K562 (cell line): ENCODE measurements at regions not wholly inside any gene's neighbourhood (a gene's known extent, or its start where the extent isn't known, plus 50 kb on each side); places are given as distances from the start of the nearest gene placed in this dataset.

Experiments
- PRDM10 ChIP-seq: fragments of 450-650 bp; IDR thresholded peaks from 2 replicates; pipeline ENCODE4 v1.6.1; 2018; ENCODE audit not compliant: partially characterized antibody
- RBBP5 ChIP-seq: fragments of 200-600 bp; sonication (generic); IDR thresholded peaks from 2 replicates; pipeline ENCODE4 v1.6.1; 2012; ENCODE audit warnings: borderline replicate concordance, mild to moderate bottlenecking, low read length, control low read depth, inconsistent platforms; ENCODE audit not compliant: insufficient read depth, poor library complexity, severe bottlenecking
- SMAD2 ChIP-seq: fragments of 150-350 bp; IDR thresholded peaks from 2 replicates; pipeline ENCODE4 v1.6.1; 2014; ENCODE audit warnings: low read depth, mild to moderate bottlenecking, low read length
- TAF1 ChIP-seq: IDR thresholded peaks from 2 replicates; pipeline ENCODE4 v1.6.1; 2011; ENCODE audit warnings: mild to moderate bottlenecking, low read length, moderate library complexity; ENCODE audit not compliant: insufficient read depth, control insufficient read depth, severe bottlenecking; ENCODE audit errors: extremely low read depth

DNA sequence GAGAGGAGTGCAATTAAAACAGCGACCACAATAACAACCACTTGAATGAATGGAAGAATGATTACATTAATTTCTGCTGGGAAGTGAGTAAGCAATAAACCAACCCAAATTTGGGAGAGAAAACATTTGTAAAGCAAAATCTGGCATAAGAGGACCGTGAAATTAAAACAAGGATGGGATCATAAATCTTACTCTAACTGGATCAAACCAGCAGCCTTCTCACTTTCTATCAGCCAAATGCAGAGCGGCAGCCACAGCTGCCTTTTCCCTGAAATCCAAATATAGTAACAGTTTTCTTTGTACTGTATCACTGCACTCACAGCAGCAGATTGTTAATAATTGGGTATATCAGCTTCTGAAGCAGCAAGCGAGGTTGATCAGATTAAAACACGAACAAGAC lies 245.2 kb upstream of the REG3G start:
- TF ChIP-seq PRDM10 (no peak), TAF1 (no peak), RBBP5 (no peak), SMAD2 (no peak)
